Vagina (tissue), 2 donors: ENCODE measurements at regions not wholly inside any gene's neighbourhood (a gene's known extent, or its start where the extent isn't known, plus 50 kb on each side); places are given as distances from the start of the nearest gene placed in this dataset.

Experiments
- POLR2A ChIP-seq, 2 donors: fragments of 450-650 bp; IDR thresholded peaks; one replicate each; pipeline ENCODE4 v1.6.1; 2017; ENCODE audit warnings: antibody characterized with exemption in 2 of 2, mild to moderate bottlenecking in 2 of 2, moderate library complexity in 2 of 2
- TF ChIP-seq, protein P1 (sequence below), 3 experiments: fragments of 450-650 bp in 2 of 3; fragments of 200-600 bp in 1 of 3; sonication (generic) in 1 of 3; IDR thresholded peaks; one replicate each; pipeline ENCODE4 v1.5.1; 2017 to 2019; ENCODE audit warnings: antibody characterized with exemption in 3 of 3, mild to moderate bottlenecking in 2 of 3, moderate library complexity in 2 of 3

GRCh38 chr2:207225773-207226172 is 60.0 kb upstream of the KLF7 start:
- no peak for TF ChIP-seq POLR2A (IDR thresholded peaks at IDR 0.05)
- TF ChIP-seq, protein P1, sequence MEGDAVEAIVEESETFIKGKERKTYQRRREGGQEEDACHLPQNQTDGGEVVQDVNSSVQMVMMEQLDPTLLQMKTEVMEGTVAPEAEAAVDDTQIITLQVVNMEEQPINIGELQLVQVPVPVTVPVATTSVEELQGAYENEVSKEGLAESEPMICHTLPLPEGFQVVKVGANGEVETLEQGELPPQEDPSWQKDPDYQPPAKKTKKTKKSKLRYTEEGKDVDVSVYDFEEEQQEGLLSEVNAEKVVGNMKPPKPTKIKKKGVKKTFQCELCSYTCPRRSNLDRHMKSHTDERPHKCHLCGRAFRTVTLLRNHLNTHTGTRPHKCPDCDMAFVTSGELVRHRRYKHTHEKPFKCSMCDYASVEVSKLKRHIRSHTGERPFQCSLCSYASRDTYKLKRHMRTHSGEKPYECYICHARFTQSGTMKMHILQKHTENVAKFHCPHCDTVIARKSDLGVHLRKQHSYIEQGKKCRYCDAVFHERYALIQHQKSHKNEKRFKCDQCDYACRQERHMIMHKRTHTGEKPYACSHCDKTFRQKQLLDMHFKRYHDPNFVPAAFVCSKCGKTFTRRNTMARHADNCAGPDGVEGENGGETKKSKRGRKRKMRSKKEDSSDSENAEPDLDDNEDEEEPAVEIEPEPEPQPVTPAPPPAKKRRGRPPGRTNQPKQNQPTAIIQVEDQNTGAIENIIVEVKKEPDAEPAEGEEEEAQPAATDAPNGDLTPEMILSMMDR (IDR thresholded peaks at IDR 0.05), result no peak
